ENCODE measurements at regions not wholly inside any gene's neighbourhood (a gene's known extent, or its start where the extent isn't known, plus 50 kb on each side); places are given as distances from the start of the nearest gene placed in this dataset.

- TF ChIP-seq ZBTB40 (IDR thresholded peaks at IDR 0.05) (no peak), ZBTB40 (CRISPR knock-in tag; IDR thresholded peaks at IDR 0.05) (peak; percentile 28; the same call in 1 of the 2 replicates), ZMAT3 (CRISPR knock-in tag; conservative IDR thresholded peaks at IDR 0.05) (0 out of 2 replicates have a peak, but pooled peaks have one; percentile 44), SOX13 (IDR thresholded peaks at IDR 0.05) (no peak), SOX13 (CRISPR knock-in tag; conservative IDR thresholded peaks at IDR 0.05 in 1 of 2, IDR thresholded peaks at IDR 0.05 in 1 of 2) (peak in 1 of 2 experiments; percentile 41; a peak in 1 of 4 replicates), SRSF1 (optimal IDR thresholded peaks at IDR 0.05; ENCODE audit: low read depth, low read length) (peak; percentile 100), PREB (CRISPR knock-in tag; IDR thresholded peaks at IDR 0.05) (no peak), ZFY (CRISPR knock-in tag; IDR thresholded peaks at IDR 0.05) (0 out of 2 replicates have a peak, but pooled peaks have one; percentile 27), DNMT1 (CRISPR knock-in tag; IDR thresholded peaks at IDR 0.05) (no peak), FOSL1 (CRISPR knock-in tag; IDR thresholded peaks at IDR 0.05; ENCODE audit: borderline replicate concordance) (no peak), SPEN (CRISPR knock-in tag; IDR thresholded peaks at IDR 0.05; ENCODE audit: low read depth) (peak; percentile 47; the same call in 1 of the 2 replicates), ARID5B (CRISPR knock-in tag; IDR thresholded peaks at IDR 0.05) (peak; percentile 72), CBX1 (IDR thresholded peaks at IDR 0.05; ENCODE audit: low read depth) (peak; percentile 46), ZNF768 (CRISPR knock-in tag; IDR thresholded peaks at IDR 0.05) (peak; percentile 56; the same call in 1 of the 2 replicates), DMAP1 (CRISPR knock-in tag; IDR thresholded peaks at IDR 0.05) (peak; percentile 30; the same call in 1 of the 2 replicates), ELF3 (CRISPR knock-in tag; IDR thresholded peaks at IDR 0.05) (peak; percentile 92), ZNF607 (CRISPR knock-in tag; IDR thresholded peaks at IDR 0.05; ENCODE audit: borderline replicate concordance) (0 out of 2 replicates have a peak, but pooled peaks have one; percentile 38)
Observed at GRCh38 chr5:81851481-81852178, 100.7 kb upstream of the SSBP2 start (continued).

All from HepG2 (cell line).